Esophagus squamous epithelium (tissue), 5 donors: ENCODE measurements at regions not wholly inside any gene's neighbourhood (a gene's known extent, or its start where the extent isn't known, plus 50 kb on each side); places are given as distances from the start of the nearest gene placed in this dataset.

Experiments
- DNase-seq: peaks from one replicate; lab custom pipeline; 2025; lab: John Stamatoyannopoulos, UW
- H3K27ac ChIP-seq, 4 donors: fragments of 200-600 bp; sonication (generic); one replicate each; pipeline ENCODE4 v1.5.1; 2016 to 2019; ENCODE audit warnings: mild to moderate bottlenecking in 1 of 4
- H3K27me3 ChIP-seq, 4 donors: fragments of 200-600 bp; sonication (generic); 1 replicate in 3 of 4; 2 replicates in 1 of 4; pipeline versions ENCODE4 v1.5.1 to v1.6.0; 2017 to 2021; ENCODE audit warnings: antibody characterized with exemption in 1 of 4
- H3K36me3 ChIP-seq, 3 donors: fragments of 200-600 bp; sonication (generic); one replicate each; pipeline ENCODE4 v1.5.1; 2016 to 2019
- H3K4me1 ChIP-seq, 3 donors: fragments of 200-600 bp; sonication (generic); one replicate each; pipeline ENCODE4 v1.5.1; 2017 to 2019
- H3K4me3 ChIP-seq, 4 donors: fragments of 200-600 bp; sonication (generic); 1 replicate in 3 of 4; 2 replicates in 1 of 4; pipeline ENCODE4 v1.5.1; 2016 to 2019; ENCODE audit warnings: mild to moderate bottlenecking in 2 of 4, moderate library complexity in 1 of 4
- H3K9me3 ChIP-seq, 3 donors: fragments of 200-600 bp; sonication (generic); one replicate each; pipeline ENCODE4 v1.5.1; 2016 to 2019
- CTCF ChIP-seq, 6 experiments: fragments of 450-650 bp in 4 of 6; fragments of 200-600 bp in 2 of 6; sonication (generic) in 2 of 6; IDR thresholded peaks; one replicate each; pipeline ENCODE4 v1.5.1; 2016 to 2019; ENCODE audit warnings: antibody characterized with exemption in 6 of 6, mild to moderate bottlenecking in 4 of 6, moderate library complexity in 4 of 6
- POLR2A ChIP-seq, 4 donors: fragments of 450-650 bp; IDR thresholded peaks; one replicate each; pipeline ENCODE4 v1.6.1; 2017; ENCODE audit warnings: antibody characterized with exemption in 4 of 4, mild to moderate bottlenecking in 4 of 4, moderate library complexity in 3 of 4
- WGBS, 2 donors: methylation state at CpG; one replicate each; pipeline ENCODE4 v1.1.5; 2018; 5-methylcytosine and 5-hydroxymethylcytosine counted together
- intact Hi-C: fragments of 100-400 bp; cut with DNase I; formaldehyde crosslinking; loops from one replicate; pipeline ENCODE4 v1.15.0; 2022
- donor health status: DM: yes; HTN: yes; CAD: no.

GRCh38 chr15:66862940-66863335 lies 160.9 kb downstream of the SMAD6 start:
- peaks cover 0 to 5% (median 0%) of the 10 kb centered on the region in 4 donors for H3K27me3 ChIP-seq
- H3K36me3 ChIP-seq = no peaks in the 10 kb centered on the region
- H3K9me3 ChIP-seq = no peaks in the 10 kb centered on the region
- intact Hi-C loops = no loop called here
- no peak for DNase-seq
- WGBS, 2 donors = 2 to 11% methylated on average over 8 to 9 of the region's 9 CpGs
- no peak overlapping the region for H3K27ac ChIP-seq
- peaks cover 0 to 12% (median 0%) of the 10 kb centered on the region in 3 donors for H3K4me1 ChIP-seq
- TF ChIP-seq CTCF (IDR thresholded peaks at IDR 0.05) (peak; percentile 82 to 94 (median 90)), POLR2A (IDR thresholded peaks at IDR 0.05) (no peak)
- H3K4me3 ChIP-seq = no peak overlapping the region

GRCh38 chr15:66863390-66864085 lies 161.5 kb downstream of the SMAD6 start:
- Histone ChIP-seq H3K36me3 (no peaks in the 10 kb centered on the region), H3K4me3 (no peak overlapping the region), H3K27ac (no peak overlapping the region), H3K9me3 (no peaks in the 10 kb centered on the region), H3K27me3 (peaks cover 0 to 5% (median 0%) of the 10 kb centered on the region in 4 donors), H3K4me1 (peaks cover 0 to 12% (median 0%) of the 10 kb centered on the region in 3 donors)
- TF ChIP-seq CTCF (IDR thresholded peaks at IDR 0.05) (no peak), POLR2A (IDR thresholded peaks at IDR 0.05) (no peak)
- 47 to 73% methylated on average over 1 to 2 of the region's 2 CpGs for WGBS, 2 donors
- DNase-seq = no peak
- intact Hi-C loops = no loop called here

GRCh38 chr15:66864086-66864830 lies 162.2 kb downstream of the SMAD6 start:
- no peaks in the 10 kb centered on the region for H3K9me3 ChIP-seq
- H3K27ac ChIP-seq = no peak overlapping the region
- no peaks in the 10 kb centered on the region for H3K36me3 ChIP-seq
- DNase-seq = no peak
- H3K27me3 ChIP-seq = peaks cover 0 to 5% (median 0%) of the 10 kb centered on the region in 4 donors
- WGBS, 2 donors = 88 to 98% methylated on average over 7 to 9 of the region's 9 CpGs
- H3K4me1 ChIP-seq = peaks cover 0 to 12% (median 0%) of the 10 kb centered on the region in 3 donors
- intact Hi-C loops = no loop called here
- no peak overlapping the region for H3K4me3 ChIP-seq
- no peak for TF ChIP-seq CTCF (IDR thresholded peaks at IDR 0.05)
- TF ChIP-seq POLR2A (IDR thresholded peaks at IDR 0.05) = no peak

GRCh38 chr15:66864871-66865281 lies 162.8 kb downstream of the SMAD6 start:
- TF ChIP-seq POLR2A (IDR thresholded peaks at IDR 0.05) = no peak
- no peak for TF ChIP-seq CTCF (IDR thresholded peaks at IDR 0.05)
- peaks cover 0 to 12% (median 0%) of the 10 kb centered on the region in 3 donors for H3K4me1 ChIP-seq
- no peak overlapping the region for H3K27ac ChIP-seq
- H3K9me3 ChIP-seq = no peaks in the 10 kb centered on the region
- H3K36me3 ChIP-seq = no peaks in the 10 kb centered on the region
- intact Hi-C loops = no loop called here
- peaks cover 0 to 5% (median 0%) of the 10 kb centered on the region in 4 donors for H3K27me3 ChIP-seq
- H3K4me3 ChIP-seq = no peak overlapping the region
- WGBS, 2 donors = 92 to 100% methylated on average over 1 to 2 of the region's 4 CpGs
- DNase-seq = no peak
